ENCODE measurements at regions not wholly inside any gene's neighbourhood (a gene's known extent, or its start where the extent isn't known, plus 50 kb on each side); places are given as distances from the start of the nearest gene placed in this dataset.
"Not testable (repeated sequence)": the region's sequence is repeated elsewhere in the genome, so short reads cannot be mapped to it uniquely, and the experiment has no call there.

DNA sequence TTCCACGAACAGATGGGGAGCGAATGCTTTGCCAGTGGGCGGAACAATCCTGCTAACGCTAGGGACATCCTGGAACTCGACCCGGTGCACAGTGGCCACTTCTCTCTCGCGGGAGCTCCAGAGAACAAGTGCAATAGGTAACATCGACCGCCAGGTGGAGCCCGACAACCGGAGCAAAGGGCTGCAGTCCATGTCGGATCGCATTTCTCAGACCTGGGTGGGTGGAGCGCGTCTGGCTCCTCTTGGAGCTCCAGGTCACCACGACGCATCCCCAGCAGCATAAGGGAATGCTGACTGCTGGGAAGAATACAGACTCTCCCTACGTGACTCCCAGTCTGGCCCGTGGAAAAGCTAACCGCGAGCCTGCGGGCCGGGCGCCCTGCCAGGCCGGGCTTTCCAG, 1360.7 kb downstream of the SPATA31A7 start:
- H3K27ac ChIP-seq (ENCODE audit: control insufficient read depth, insufficient read depth, low read length); H3K9me3 ChIP-seq (ENCODE audit: control insufficient read depth, low read depth, low read length); DNase-seq (ENCODE audit: low read depth, low spot score); H3K27me3 ChIP-seq (ENCODE audit: control insufficient read depth, extremely low read depth, insufficient read depth, low read length); H3K4me3 ChIP-seq (ENCODE audit: control insufficient read depth in 2 of 3, extremely low read depth in 1 of 3, insufficient read depth in 2 of 3, low read depth in 1 of 3, low read length in 3 of 3); H3K79me2 ChIP-seq (ENCODE audit: control insufficient read depth, insufficient read depth, low read length); H3K4me2 ChIP-seq (ENCODE audit: control insufficient read depth, extremely low read depth, insufficient read depth, low read depth, low read length); H4K20me1 ChIP-seq (ENCODE audit: control insufficient read depth, extremely low read depth, insufficient read depth, low read length); H2AFZ ChIP-seq (ENCODE audit: control insufficient read depth, low read length); H3K36me3 ChIP-seq (ENCODE audit: control insufficient read depth in 2 of 2, extremely low read depth in 1 of 2, insufficient read depth in 2 of 2, low read length in 2 of 2); dilution Hi-C loops (cut with MboI; ENCODE audit: extremely low pct_ligation_motif_present, low sequenced_read_pairs); H3K9ac ChIP-seq (ENCODE audit: control insufficient read depth, extremely low read depth, insufficient read depth, low read length); H3K9me1 ChIP-seq (ENCODE audit: control insufficient read depth, extremely low read depth, insufficient read depth, low read length); FAIRE-seq; H3K4me1 ChIP-seq (ENCODE audit: control insufficient read depth, extremely low read depth, insufficient read depth, low read length): not testable (repeated sequence)
- TF ChIP-seq, protein P1, sequence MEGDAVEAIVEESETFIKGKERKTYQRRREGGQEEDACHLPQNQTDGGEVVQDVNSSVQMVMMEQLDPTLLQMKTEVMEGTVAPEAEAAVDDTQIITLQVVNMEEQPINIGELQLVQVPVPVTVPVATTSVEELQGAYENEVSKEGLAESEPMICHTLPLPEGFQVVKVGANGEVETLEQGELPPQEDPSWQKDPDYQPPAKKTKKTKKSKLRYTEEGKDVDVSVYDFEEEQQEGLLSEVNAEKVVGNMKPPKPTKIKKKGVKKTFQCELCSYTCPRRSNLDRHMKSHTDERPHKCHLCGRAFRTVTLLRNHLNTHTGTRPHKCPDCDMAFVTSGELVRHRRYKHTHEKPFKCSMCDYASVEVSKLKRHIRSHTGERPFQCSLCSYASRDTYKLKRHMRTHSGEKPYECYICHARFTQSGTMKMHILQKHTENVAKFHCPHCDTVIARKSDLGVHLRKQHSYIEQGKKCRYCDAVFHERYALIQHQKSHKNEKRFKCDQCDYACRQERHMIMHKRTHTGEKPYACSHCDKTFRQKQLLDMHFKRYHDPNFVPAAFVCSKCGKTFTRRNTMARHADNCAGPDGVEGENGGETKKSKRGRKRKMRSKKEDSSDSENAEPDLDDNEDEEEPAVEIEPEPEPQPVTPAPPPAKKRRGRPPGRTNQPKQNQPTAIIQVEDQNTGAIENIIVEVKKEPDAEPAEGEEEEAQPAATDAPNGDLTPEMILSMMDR (optimal IDR thresholded peaks at IDR 0.05 in 1 of 3, IDR thresholded peaks at IDR 0.05 in 1 of 3, conservative IDR thresholded peaks at IDR 0.05 in 1 of 3; ENCODE audit: extremely low read depth in 1 of 3, insufficient read depth in 2 of 3, low read length in 3 of 3): peak in 1 of 3 experiments; percentile 8

DNA sequence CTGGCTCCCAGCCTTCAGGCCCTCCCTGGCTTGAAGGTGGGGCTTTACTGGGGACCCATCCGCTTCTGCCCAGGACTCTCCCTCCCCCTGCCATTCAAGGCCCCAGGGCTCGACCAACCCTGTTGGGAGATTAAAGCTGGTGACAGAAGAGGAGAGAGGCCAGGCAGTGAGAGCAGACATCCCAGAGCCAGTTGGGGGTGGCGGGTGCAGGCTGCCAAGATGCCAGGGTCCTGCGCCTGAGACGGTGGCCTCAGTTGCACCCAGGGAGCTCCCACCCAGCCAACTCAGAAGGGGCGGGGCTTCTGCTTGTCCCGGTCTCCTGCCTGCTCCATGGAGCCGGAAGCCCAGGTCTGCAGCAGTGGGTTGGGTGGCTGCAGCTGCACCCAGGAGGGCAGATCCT, 1370.8 kb downstream of the SPATA31A7 start:
- DNase-seq (ENCODE audit: low read depth, low spot score); H3K27me3 ChIP-seq (ENCODE audit: control insufficient read depth, extremely low read depth, insufficient read depth, low read length); H4K20me1 ChIP-seq (ENCODE audit: control insufficient read depth, extremely low read depth, insufficient read depth, low read length); H3K4me1 ChIP-seq (ENCODE audit: control insufficient read depth, extremely low read depth, insufficient read depth, low read length); H3K4me2 ChIP-seq (ENCODE audit: control insufficient read depth, extremely low read depth, insufficient read depth, low read depth, low read length); H2AFZ ChIP-seq (ENCODE audit: control insufficient read depth, low read length); H3K36me3 ChIP-seq (ENCODE audit: control insufficient read depth in 2 of 2, extremely low read depth in 1 of 2, insufficient read depth in 2 of 2, low read length in 2 of 2); H3K4me3 ChIP-seq (ENCODE audit: control insufficient read depth in 2 of 3, extremely low read depth in 1 of 3, insufficient read depth in 2 of 3, low read depth in 1 of 3, low read length in 3 of 3); H3K9ac ChIP-seq (ENCODE audit: control insufficient read depth, extremely low read depth, insufficient read depth, low read length); H3K79me2 ChIP-seq (ENCODE audit: control insufficient read depth, insufficient read depth, low read length); H3K9me1 ChIP-seq (ENCODE audit: control insufficient read depth, extremely low read depth, insufficient read depth, low read length); H3K27ac ChIP-seq (ENCODE audit: control insufficient read depth, insufficient read depth, low read length); H3K9me3 ChIP-seq (ENCODE audit: control insufficient read depth, low read depth, low read length); dilution Hi-C loops (cut with MboI; ENCODE audit: extremely low pct_ligation_motif_present, low sequenced_read_pairs); FAIRE-seq: not testable (repeated sequence)

DNA sequence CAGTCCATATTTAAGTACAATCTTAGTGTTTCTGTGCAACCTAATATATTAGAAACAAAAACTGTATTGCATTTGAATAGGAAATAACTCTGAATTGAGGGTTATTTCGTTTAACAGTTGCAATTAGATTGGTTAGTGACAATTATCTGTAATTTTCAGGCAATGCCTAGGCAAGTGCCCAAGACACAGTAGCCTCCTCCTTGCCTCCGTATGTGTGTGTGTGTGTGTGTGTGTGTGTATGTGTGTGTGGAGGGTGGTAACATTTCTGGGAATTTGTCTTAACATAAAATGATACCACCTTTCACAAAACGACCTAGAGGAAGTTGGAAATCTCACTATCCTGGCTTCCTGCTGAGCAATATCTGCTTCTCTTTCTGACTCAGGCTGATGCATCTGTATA, 1375.3 kb downstream of the SPATA31A7 start:
- H3K9me1 ChIP-seq (ENCODE audit: control insufficient read depth, extremely low read depth, insufficient read depth, low read length); H3K27ac ChIP-seq (ENCODE audit: control insufficient read depth, insufficient read depth, low read length); FAIRE-seq; H3K9me3 ChIP-seq (ENCODE audit: control insufficient read depth, low read depth, low read length); H3K27me3 ChIP-seq (ENCODE audit: control insufficient read depth, extremely low read depth, insufficient read depth, low read length); H3K4me3 ChIP-seq (ENCODE audit: control insufficient read depth in 2 of 3, extremely low read depth in 1 of 3, insufficient read depth in 2 of 3, low read depth in 1 of 3, low read length in 3 of 3); DNase-seq (ENCODE audit: low read depth, low spot score); H4K20me1 ChIP-seq (ENCODE audit: control insufficient read depth, extremely low read depth, insufficient read depth, low read length); H3K79me2 ChIP-seq (ENCODE audit: control insufficient read depth, insufficient read depth, low read length); H3K4me1 ChIP-seq (ENCODE audit: control insufficient read depth, extremely low read depth, insufficient read depth, low read length); H3K36me3 ChIP-seq (ENCODE audit: control insufficient read depth in 2 of 2, extremely low read depth in 1 of 2, insufficient read depth in 2 of 2, low read length in 2 of 2); H2AFZ ChIP-seq (ENCODE audit: control insufficient read depth, low read length); H3K9ac ChIP-seq (ENCODE audit: control insufficient read depth, extremely low read depth, insufficient read depth, low read length); dilution Hi-C loops (cut with MboI; ENCODE audit: extremely low pct_ligation_motif_present, low sequenced_read_pairs); H3K4me2 ChIP-seq (ENCODE audit: control insufficient read depth, extremely low read depth, insufficient read depth, low read depth, low read length): not testable (repeated sequence)

DNA sequence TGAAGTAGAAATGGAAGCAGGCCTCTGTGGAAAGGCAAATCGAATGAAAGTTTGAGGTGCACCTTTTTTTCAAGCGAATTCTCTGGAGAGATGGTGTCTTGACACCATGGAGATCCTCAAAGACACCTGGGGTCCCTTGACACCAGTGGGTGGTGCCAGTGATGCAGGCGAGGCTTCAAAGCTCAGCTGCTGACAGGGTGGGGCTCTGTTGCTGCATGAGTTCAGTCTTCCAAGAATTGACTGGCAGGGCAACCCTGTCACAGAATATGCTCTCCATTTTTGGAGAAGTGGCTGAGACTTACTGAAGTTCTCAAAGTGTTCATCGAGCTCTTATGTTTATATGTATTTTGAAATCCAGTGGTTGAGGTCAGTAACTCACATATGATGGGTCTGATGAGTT, 1376.6 kb downstream of the SPATA31A7 start:
- H3K9me3 ChIP-seq (ENCODE audit: control insufficient read depth, low read depth, low read length); H3K9ac ChIP-seq (ENCODE audit: control insufficient read depth, extremely low read depth, insufficient read depth, low read length); H3K79me2 ChIP-seq (ENCODE audit: control insufficient read depth, insufficient read depth, low read length); H3K27ac ChIP-seq (ENCODE audit: control insufficient read depth, insufficient read depth, low read length); H3K36me3 ChIP-seq (ENCODE audit: control insufficient read depth in 2 of 2, extremely low read depth in 1 of 2, insufficient read depth in 2 of 2, low read length in 2 of 2); H4K20me1 ChIP-seq (ENCODE audit: control insufficient read depth, extremely low read depth, insufficient read depth, low read length); DNase-seq (ENCODE audit: low read depth, low spot score); H3K4me2 ChIP-seq (ENCODE audit: control insufficient read depth, extremely low read depth, insufficient read depth, low read depth, low read length); H2AFZ ChIP-seq (ENCODE audit: control insufficient read depth, low read length); FAIRE-seq; H3K4me1 ChIP-seq (ENCODE audit: control insufficient read depth, extremely low read depth, insufficient read depth, low read length); dilution Hi-C loops (cut with MboI; ENCODE audit: extremely low pct_ligation_motif_present, low sequenced_read_pairs); H3K4me3 ChIP-seq (ENCODE audit: control insufficient read depth in 2 of 3, extremely low read depth in 1 of 3, insufficient read depth in 2 of 3, low read depth in 1 of 3, low read length in 3 of 3); H3K9me1 ChIP-seq (ENCODE audit: control insufficient read depth, extremely low read depth, insufficient read depth, low read length); H3K27me3 ChIP-seq (ENCODE audit: control insufficient read depth, extremely low read depth, insufficient read depth, low read length): not testable (repeated sequence)

DNA sequence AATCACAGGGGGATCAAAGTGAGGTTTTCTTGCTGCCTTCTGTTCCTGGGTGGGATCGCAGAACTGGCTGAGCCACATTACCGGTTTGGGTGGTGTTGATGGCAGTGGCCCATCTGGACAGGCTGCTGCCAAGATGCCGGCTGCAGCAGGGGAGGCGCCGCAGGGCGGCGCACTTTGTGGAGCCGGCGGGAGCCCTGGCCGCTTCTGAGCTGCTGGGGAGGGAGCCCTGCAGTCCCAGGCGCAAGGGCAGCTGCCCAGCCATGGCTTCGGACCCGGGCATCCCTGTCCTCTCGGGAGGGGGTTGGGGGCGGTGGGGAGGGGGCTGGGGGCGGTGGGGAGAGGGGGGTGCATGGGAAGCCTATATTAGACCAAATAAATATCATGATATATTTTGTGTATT, 1407.3 kb downstream of the SPATA31A7 start:
- H4K20me1 ChIP-seq (ENCODE audit: control insufficient read depth, extremely low read depth, insufficient read depth, low read length); H3K9me1 ChIP-seq (ENCODE audit: control insufficient read depth, extremely low read depth, insufficient read depth, low read length); FAIRE-seq; H2AFZ ChIP-seq (ENCODE audit: control insufficient read depth, low read length); H3K79me2 ChIP-seq (ENCODE audit: control insufficient read depth, insufficient read depth, low read length); H3K36me3 ChIP-seq (ENCODE audit: control insufficient read depth in 2 of 2, extremely low read depth in 1 of 2, insufficient read depth in 2 of 2, low read length in 2 of 2); dilution Hi-C loops (cut with MboI; ENCODE audit: extremely low pct_ligation_motif_present, low sequenced_read_pairs); H3K4me1 ChIP-seq (ENCODE audit: control insufficient read depth, extremely low read depth, insufficient read depth, low read length); H3K27ac ChIP-seq (ENCODE audit: control insufficient read depth, insufficient read depth, low read length); H3K9ac ChIP-seq (ENCODE audit: control insufficient read depth, extremely low read depth, insufficient read depth, low read length); H3K9me3 ChIP-seq (ENCODE audit: control insufficient read depth, low read depth, low read length); DNase-seq (ENCODE audit: low read depth, low spot score); H3K27me3 ChIP-seq (ENCODE audit: control insufficient read depth, extremely low read depth, insufficient read depth, low read length); H3K4me2 ChIP-seq (ENCODE audit: control insufficient read depth, extremely low read depth, insufficient read depth, low read depth, low read length); H3K4me3 ChIP-seq (ENCODE audit: control insufficient read depth in 2 of 3, extremely low read depth in 1 of 3, insufficient read depth in 2 of 3, low read depth in 1 of 3, low read length in 3 of 3): not testable (repeated sequence)

All from keratinocyte (primary cell).